Thoracic aorta (tissue), 2 donors: ENCODE measurements at regions not wholly inside any gene's neighbourhood (a gene's known extent, or its start where the extent isn't known, plus 50 kb on each side); places are given as distances from the start of the nearest gene placed in this dataset.
"Not testable (repeated sequence)": the region's sequence is repeated elsewhere in the genome, so short reads cannot be mapped to it uniquely, and the experiment has no call there.

Experiments
- ATAC-seq: fragments of 150-250 bp; one replicate; pipeline ENCODE4 v1.8.0; 2017; ENCODE audit warnings: low read depth; ENCODE audit not compliant: insufficient number of reproducible peaks, low FRiP score
- DNase-seq: peaks from one replicate; pipeline ENCODE4 v3.0.0-alpha.2; 2020; ENCODE audit warnings: low spot score
- H3K27ac ChIP-seq, 2 donors: fragments of 200-600 bp; sonication (generic); 1 replicate in 1 of 2; 2 replicates in 1 of 2; pipeline ENCODE4 v1.5.1; 2016; ENCODE audit warnings: mild to moderate bottlenecking in 2 of 2, moderate library complexity in 2 of 2
- H3K27me3 ChIP-seq: fragments of 200-600 bp; sonication (generic); replicated peaks from 2 replicates; pipeline ENCODE4 v1.6.0; 2016; ENCODE audit warnings: mild to moderate bottlenecking; ENCODE audit not compliant: insufficient read depth
- H3K36me3 ChIP-seq: fragments of 200-600 bp; sonication (generic); one replicate; pipeline ENCODE4 v1.5.1; 2016
- H3K4me1 ChIP-seq, 2 donors: fragments of 200-600 bp; sonication (generic); 1 replicate in 1 of 2; 2 replicates in 1 of 2; pipeline versions ENCODE4 v1.5.1 to v1.6.0; 2016; ENCODE audit warnings: low read depth in 2 of 2, mild to moderate bottlenecking in 1 of 2; ENCODE audit not compliant: control insufficient read depth in 1 of 2
- H3K4me3 ChIP-seq: fragments of 200-600 bp; sonication (generic); 2 replicates; pipeline ENCODE4 v1.5.1; 2016; ENCODE audit warnings: mild to moderate bottlenecking
- H3K9me3 ChIP-seq: fragments of 200-600 bp; sonication (generic); 2 replicates; pipeline ENCODE4 v1.5.1; 2016
- TF ChIP-seq, protein P1 (sequence below): fragments of 200-600 bp; sonication (generic); IDR thresholded peaks from one replicate; pipeline ENCODE4 v1.5.1; 2019; ENCODE audit warnings: antibody characterized with exemption

DNA sequence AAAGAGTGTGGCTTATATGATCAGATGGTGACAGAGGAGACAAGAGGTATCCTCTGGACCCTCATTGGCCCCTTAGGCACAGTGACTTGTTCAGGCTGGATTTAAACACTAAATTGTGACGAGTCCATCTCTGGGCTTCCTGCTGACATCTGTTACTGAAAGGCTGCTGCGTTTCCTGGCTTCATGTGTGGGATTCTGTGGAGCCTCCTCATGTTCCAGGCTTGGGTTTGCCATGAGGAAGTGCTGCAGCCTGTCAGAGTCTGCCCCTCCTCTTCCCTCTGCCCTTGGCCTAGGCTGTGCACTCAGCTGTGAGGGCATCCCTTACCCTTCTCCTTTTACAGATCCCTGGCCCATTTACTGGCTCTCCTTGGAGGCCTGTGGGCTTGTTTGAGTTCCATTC is 159.1 kb upstream of the TTC29 start:
- H3K36me3 ChIP-seq, result no peaks in the 10 kb centered on the region
- DNase-seq, result no peak
- no peak for ATAC-seq
- no peak overlapping the region for H3K4me3 ChIP-seq
- H3K4me1 ChIP-seq, result peaks cover 11 to 17% of the 10 kb centered on the region in 2 donors
- H3K27ac ChIP-seq, result no peak overlapping the region
- H3K27me3 ChIP-seq, result no peaks in the 10 kb centered on the region
- TF ChIP-seq, protein P1, sequence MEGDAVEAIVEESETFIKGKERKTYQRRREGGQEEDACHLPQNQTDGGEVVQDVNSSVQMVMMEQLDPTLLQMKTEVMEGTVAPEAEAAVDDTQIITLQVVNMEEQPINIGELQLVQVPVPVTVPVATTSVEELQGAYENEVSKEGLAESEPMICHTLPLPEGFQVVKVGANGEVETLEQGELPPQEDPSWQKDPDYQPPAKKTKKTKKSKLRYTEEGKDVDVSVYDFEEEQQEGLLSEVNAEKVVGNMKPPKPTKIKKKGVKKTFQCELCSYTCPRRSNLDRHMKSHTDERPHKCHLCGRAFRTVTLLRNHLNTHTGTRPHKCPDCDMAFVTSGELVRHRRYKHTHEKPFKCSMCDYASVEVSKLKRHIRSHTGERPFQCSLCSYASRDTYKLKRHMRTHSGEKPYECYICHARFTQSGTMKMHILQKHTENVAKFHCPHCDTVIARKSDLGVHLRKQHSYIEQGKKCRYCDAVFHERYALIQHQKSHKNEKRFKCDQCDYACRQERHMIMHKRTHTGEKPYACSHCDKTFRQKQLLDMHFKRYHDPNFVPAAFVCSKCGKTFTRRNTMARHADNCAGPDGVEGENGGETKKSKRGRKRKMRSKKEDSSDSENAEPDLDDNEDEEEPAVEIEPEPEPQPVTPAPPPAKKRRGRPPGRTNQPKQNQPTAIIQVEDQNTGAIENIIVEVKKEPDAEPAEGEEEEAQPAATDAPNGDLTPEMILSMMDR, result no peak
- H3K9me3 ChIP-seq, result no peaks in the 10 kb centered on the region

- H3K27ac ChIP-seq, result no peak overlapping the region
- no peaks in the 10 kb centered on the region for H3K9me3 ChIP-seq
- TF ChIP-seq, protein P1, result no peak
- no peak for ATAC-seq
- H3K36me3 ChIP-seq, result no peaks in the 10 kb centered on the region
- no peaks in the 10 kb centered on the region for H3K27me3 ChIP-seq
- no peak overlapping the region for H3K4me3 ChIP-seq
- no peak for DNase-seq
- peaks cover 5 to 12% of the 10 kb centered on the region in 2 donors for H3K4me1 ChIP-seq
These were observed 162.7 kb upstream of the TTC29 start for GRCh38 chr4:147108409-147108808.

GRCh38 chr4:147109800-147110199 is 164.1 kb upstream of the TTC29 start:
- DNase-seq (no peak), ATAC-seq (no peak)
- Histone ChIP-seq H3K27me3 (no peaks in the 10 kb centered on the region), H3K4me1 (peaks cover 0 to 1% of the 10 kb centered on the region in 2 donors), H3K4me3 (no peak overlapping the region), H3K36me3 (no peaks in the 10 kb centered on the region), H3K27ac (no peak overlapping the region), H3K9me3 (no peaks in the 10 kb centered on the region)
- TF ChIP-seq, protein P1, result no peak

DNA sequence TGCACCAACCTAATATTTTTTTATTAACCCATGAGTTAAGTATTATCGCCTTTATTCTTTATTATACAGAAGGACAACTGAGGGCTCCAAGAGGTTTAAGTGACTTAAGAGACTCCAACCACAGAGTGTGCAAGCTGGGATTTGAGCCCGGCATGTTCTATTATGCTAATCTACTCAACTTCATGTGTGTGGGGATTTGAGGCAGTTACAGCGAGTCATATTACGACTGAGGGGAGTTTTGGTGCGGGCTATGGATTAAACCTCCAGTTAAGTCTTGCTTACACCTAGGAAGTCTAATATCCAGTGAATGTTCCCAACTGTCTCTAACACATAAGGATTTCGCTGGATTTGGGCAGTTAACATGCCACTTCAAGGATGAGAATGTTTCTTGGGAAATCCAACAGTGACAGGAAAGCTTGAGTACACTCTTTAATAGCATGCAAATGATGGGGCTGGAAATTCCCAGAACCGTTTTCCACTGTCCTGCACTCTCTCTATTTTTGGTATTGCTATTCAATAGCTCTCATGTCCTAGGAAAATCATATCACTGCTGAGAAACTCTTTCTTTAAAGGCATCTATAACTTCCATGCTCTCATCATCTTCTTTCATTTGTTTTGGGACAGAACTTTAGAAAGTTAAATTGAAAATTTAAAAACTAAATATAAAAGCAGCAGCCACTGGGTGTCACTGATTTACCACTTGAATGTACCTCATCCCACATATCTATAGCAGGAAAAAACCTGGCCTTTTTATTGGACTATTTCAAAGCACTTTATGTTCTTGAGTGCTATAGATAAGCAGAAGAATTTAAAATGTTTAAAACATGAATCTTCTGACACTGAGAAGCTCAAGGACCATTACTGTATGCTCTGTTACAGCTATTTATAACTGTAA is 165.1 kb upstream of the TTC29 start:
- TF ChIP-seq, protein P1, result no peak
- H3K4me3 ChIP-seq, result no peak overlapping the region
- no peaks in the 10 kb centered on the region for H3K9me3 ChIP-seq
- H3K27me3 ChIP-seq, result no peaks in the 10 kb centered on the region
- H3K4me1 ChIP-seq, result no peaks in the 10 kb centered on the region
- ATAC-seq (no peak), DNase-seq (no peak)
- H3K27ac ChIP-seq, result no peak overlapping the region
- H3K36me3 ChIP-seq, result no peaks in the 10 kb centered on the region

DNA sequence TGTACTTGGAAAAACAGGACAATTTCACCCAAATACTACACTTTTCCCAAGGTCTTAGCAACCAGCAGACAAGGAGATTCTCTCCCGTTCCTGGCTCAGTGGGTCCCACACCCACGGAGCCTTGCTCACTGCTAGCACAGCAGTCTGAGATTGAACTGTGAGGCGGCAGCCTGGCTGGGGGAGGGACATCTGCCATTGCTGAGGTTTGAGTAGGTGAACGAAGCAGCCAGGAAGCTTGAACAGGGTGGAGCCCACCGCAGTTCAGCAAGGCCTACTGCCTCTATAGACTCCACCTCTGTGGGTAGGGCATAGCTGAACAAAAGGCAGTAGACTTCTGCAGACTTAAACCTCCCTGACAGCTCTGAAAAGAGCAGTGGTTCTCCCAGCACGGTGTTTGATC is 166.5 kb upstream of the TTC29 start:
- not testable (repeated sequence) for H3K9me3 ChIP-seq, H3K27ac ChIP-seq, ATAC-seq, H3K36me3 ChIP-seq, H3K4me3 ChIP-seq, H3K4me1 ChIP-seq, DNase-seq, H3K27me3 ChIP-seq
